DND-41 (cell line): ENCODE measurements at regions not wholly inside any gene's neighbourhood (a gene's known extent, or its start where the extent isn't known, plus 50 kb on each side); places are given as distances from the start of the nearest gene placed in this dataset.

ENCODE experiments used
- CTCF ChIP-seq: IDR thresholded peaks from 2 replicates; pipeline ENCODE4 v1.5.1; 2012; ENCODE audit warnings: borderline replicate concordance, low read length, moderate library complexity, mild to moderate bottlenecking; ENCODE audit not compliant: poor library complexity, severe bottlenecking; ENCODE audit errors: extremely low read depth
- EZH2 ChIP-seq: IDR thresholded peaks from 3 replicates; pipeline ENCODE4 v1.6.1; 2012; ENCODE audit warnings: borderline replicate concordance, low read depth, mild to moderate bottlenecking, moderate library complexity, low read length, inconsistent platforms; ENCODE audit not compliant: severe bottlenecking

- no peak for TF ChIP-seq CTCF
- TF ChIP-seq EZH2, result no peak
Measured at GRCh38 chr20:1805816-1806215, 89.4 kb upstream of the SIRPA start.
